Right lobe of liver (tissue), 6 donors: ENCODE measurements at regions not wholly inside any gene's neighbourhood (a gene's known extent, or its start where the extent isn't known, plus 50 kb on each side); places are given as distances from the start of the nearest gene placed in this dataset.

Source experiments
- ATAC-seq, 4 donors: fragments of 200-7000 bp; cut with Tn5 transposase; one replicate each; pipeline ENCODE4 v1.9.1; 2020; ENCODE audit warnings: mild to moderate bottlenecking in 4 of 4, moderate library complexity in 4 of 4
- DNase-seq, 3 donors: peaks; one replicate each; pipeline ENCODE4 v3.0.0-alpha.2; 2020
- H3K27ac ChIP-seq, 3 donors: fragments of 200-600 bp; one replicate each; pipeline ENCODE4 v1.8.0; 2022
- H3K27me3 ChIP-seq, 2 donors: fragments of 200-600 bp; one replicate each; pipeline ENCODE4 v1.8.0; 2022
- H3K36me3 ChIP-seq, 4 donors: fragments of 200-600 bp; sonication (generic) in 1 of 4; one replicate each; pipeline versions ENCODE4 v1.5.1 to v1.8.0; 2017 to 2022; ENCODE audit warnings: control low read depth in 1 of 4
- H3K4me1 ChIP-seq, 4 donors: fragments of 200-600 bp; sonication (generic) in 1 of 4; one replicate each; pipeline versions ENCODE4 v1.5.1 to v1.8.0; 2017 to 2022; ENCODE audit warnings: control low read depth in 1 of 4
- H3K4me3 ChIP-seq, 3 donors: fragments of 200-600 bp; one replicate each; pipeline ENCODE4 v1.8.0; 2022
- H3K9me3 ChIP-seq, 4 donors: fragments of 200-600 bp; sonication (generic) in 1 of 4; one replicate each; pipeline versions ENCODE4 v1.5.1 to v1.8.0; 2017 to 2022; ENCODE audit warnings: control low read depth in 1 of 4
- CTCF ChIP-seq, 4 donors: fragments of 200-600 bp in 3 of 4; fragments of 450-650 bp in 1 of 4; IDR thresholded peaks; one replicate each; pipeline versions ENCODE4 v1.5.1 to v1.8.0; 2016 to 2022; ENCODE audit warnings: antibody characterized with exemption in 4 of 4, mild to moderate bottlenecking in 2 of 4
- POLR2A ChIP-seq: fragments of 450-650 bp; IDR thresholded peaks from one replicate; pipeline ENCODE4 v1.6.1; 2017; ENCODE audit warnings: antibody characterized with exemption, mild to moderate bottlenecking
- WGBS: methylation state at CpG from one replicate; pipeline ENCODE4 v1.1.6; 2018; ENCODE audit warnings: low coverage, low lambda C conversion rate; ENCODE audit not compliant: insufficient coverage; ENCODE audit errors: missing lambda C conversion rate; 5-methylcytosine and 5-hydroxymethylcytosine counted together
- intact Hi-C, 2 donors: fragments of 100-400 bp; cut with DNase I; formaldehyde crosslinking; loops; one replicate each; pipeline versions ENCODE4 v1.11.2 to v1.14.1; 2022
- donor health status: DM: no; HTN: yes; CAD: no.
- donor health status: DM: no; HTN: no; CAD: no.
- donor health status: DM: no; HTN: no; CAD: no.
- donor health status: DM: no; HTN: yes; CAD: no.
- donor health status: DM: no; HTN: yes; CAD: no.

- DNase-seq (no peak), ATAC-seq (no peak)
- no peaks in the 10 kb centered on the region for H3K27me3 ChIP-seq
- H3K9me3 ChIP-seq: no peaks in the 10 kb centered on the region
- intact Hi-C loops: no loop called here
- WGBS: 74% methylated on average over 5 of the region's 7 CpGs
- H3K4me3 ChIP-seq: no peak overlapping the region
- H3K36me3 ChIP-seq: no peaks in the 10 kb centered on the region
- no peaks in the 10 kb centered on the region for H3K4me1 ChIP-seq
- TF ChIP-seq POLR2A (no peak), CTCF (IDR thresholded peaks at IDR 0.05) (no peak)
- no peak overlapping the region for H3K27ac ChIP-seq
These were observed 178.6 kb downstream of the NRP2 start for GRCh38 chr2:205860885-205861284.

- WGBS: 66% methylated on average over 8 of the region's 9 CpGs
- Histone ChIP-seq H3K27me3 (no peaks in the 10 kb centered on the region), H3K36me3 (no peaks in the 10 kb centered on the region), H3K9me3 (no peaks in the 10 kb centered on the region), H3K27ac (no peak overlapping the region), H3K4me3 (no peak overlapping the region), H3K4me1 (no peaks in the 10 kb centered on the region)
- no peak for ATAC-seq
- no peak for TF ChIP-seq CTCF (IDR thresholded peaks at IDR 0.05)
- no peak for TF ChIP-seq POLR2A
- intact Hi-C loops: no loop called here
- DNase-seq: no peak
These were observed 177.9 kb downstream of the NRP2 start for GRCh38 chr2:205860181-205860580.

- Histone ChIP-seq H3K27me3 (no peaks in the 10 kb centered on the region), H3K4me3 (no peak overlapping the region), H3K36me3 (no peaks in the 10 kb centered on the region), H3K9me3 (no peaks in the 10 kb centered on the region), H3K4me1 (no peaks in the 10 kb centered on the region), H3K27ac (no peak overlapping the region)
- TF ChIP-seq POLR2A (no peak), CTCF (IDR thresholded peaks at IDR 0.05) (no peak)
- DNase-seq: no peak
- intact Hi-C loops: no loop called here
- no peak for ATAC-seq
- 64% methylated on average over 8 of the region's 16 CpGs for WGBS
These were observed 176.7 kb downstream of the NRP2 start for GRCh38 chr2:205858881-205859441.

- Histone ChIP-seq H3K4me3 (no peak overlapping the region), H3K27me3 (no peaks in the 10 kb centered on the region), H3K4me1 (no peaks in the 10 kb centered on the region), H3K36me3 (no peaks in the 10 kb centered on the region), H3K27ac (no peak overlapping the region), H3K9me3 (no peaks in the 10 kb centered on the region)
- TF ChIP-seq CTCF (IDR thresholded peaks at IDR 0.05) (no peak), POLR2A (no peak)
- intact Hi-C loops: no loop called here
- DNase-seq: no peak
- ATAC-seq: no peak
- 62% methylated on average over 3 of the region's 3 CpGs for WGBS
These were observed 176.0 kb downstream of the NRP2 start for GRCh38 chr2:205858275-205858674.
